Heart right ventricle (tissue), 16 donors: ENCODE measurements at regions not wholly inside any gene's neighbourhood (a gene's known extent, or its start where the extent isn't known, plus 50 kb on each side); places are given as distances from the start of the nearest gene placed in this dataset.

Experiments used
- ATAC-seq, 8 donors: fragments of 200-7000 bp; cut with Tn5 transposase; one replicate each; pipeline ENCODE4 v1.9.1; 2020; ENCODE audit warnings: mild to moderate bottlenecking in 8 of 8, moderate library complexity in 8 of 8, moderate number of reproducible peaks in 1 of 8
- DNase-seq, 2 donors: peaks; one replicate each; pipeline ENCODE4 v3.0.0-alpha.2; 2020
- H3K27ac ChIP-seq, 10 donors: fragments of 200-600 bp; sonication (generic) in 2 of 10; one replicate each; pipeline versions ENCODE4 v1.5.0 to v1.8.0; 2020 to 2022; ENCODE audit warnings: mild to moderate bottlenecking in 3 of 10
- H3K27me3 ChIP-seq, 7 donors: fragments of 200-600 bp; one replicate each; pipeline ENCODE4 v1.8.0; 2021 to 2022; ENCODE audit warnings: mild to moderate bottlenecking in 2 of 7
- H3K36me3 ChIP-seq, 9 donors: fragments of 200-600 bp; sonication (generic) in 1 of 9; one replicate each; pipeline versions ENCODE4 v1.5.0 to v1.8.0; 2020 to 2022; ENCODE audit warnings: mild to moderate bottlenecking in 2 of 9
- H3K4me1 ChIP-seq, 9 donors: fragments of 200-600 bp; sonication (generic) in 1 of 9; one replicate each; pipeline versions ENCODE4 v1.5.0 to v1.8.0; 2020 to 2022; ENCODE audit warnings: mild to moderate bottlenecking in 4 of 9
- H3K4me3 ChIP-seq, 10 donors: fragments of 200-600 bp; sonication (generic) in 2 of 10; one replicate each; pipeline versions ENCODE4 v1.5.0 to v1.8.0; 2020 to 2022; ENCODE audit warnings: mild to moderate bottlenecking in 7 of 10, moderate library complexity in 2 of 10
- H3K9me3 ChIP-seq, 11 donors: fragments of 200-600 bp in 10 of 11; sonication (generic) in 2 of 11; one replicate each; pipeline versions ENCODE4 v1.5.0 to v1.8.0; 2013 to 2022; ENCODE audit warnings: mild to moderate bottlenecking in 2 of 11, control low read depth in 1 of 11, moderate library complexity in 1 of 11
- WGBS, 2 donors: extraction: QIAGEN DNeasy Blood & Tissue Kit; methylation state at CpG; one replicate each; pipeline ENCODE4 v1.1.7; 2013; ENCODE audit warnings: inconsistent platforms in 1 of 2; 5-methylcytosine and 5-hydroxymethylcytosine counted together
- intact Hi-C, 10 donors: fragments of 100-400 bp; cut with DNase I; formaldehyde crosslinking; loops; one replicate each; pipeline versions ENCODE4 v1.11.1 to v1.14.2; 2022
- TF ChIP-seq, protein P1 (sequence below), 9 donors: fragments of 200-600 bp; sonication (generic) in 2 of 9; IDR thresholded peaks; one replicate each; pipeline versions ENCODE4 v1.5.0 to v1.8.0; 2021 to 2022; ENCODE audit warnings: antibody characterized with exemption in 9 of 9, mild to moderate bottlenecking in 5 of 9, moderate library complexity in 1 of 9
- donor health status: Arrhythmogenic right ventricular cardiomyopathy.
- donor health status: ischemic (EF 13 %, LVEDD 7.1; RV severe dilation, severe dysfunction).
- donor health status: healthy with polysubstance abuse.
- donor health status: DM: no; HTN: yes; CAD: no.
- donor health status: DM: no; HTN: no; CAD: no.
- donor health status: ischemic (EF 25% LVEDD 6.9; RV normal size, moderate dysfunction).
- donor health status: ischemic (EF 25% LVEDD 5.7; RV mildly dilated, moderate dysfunction).
- donor health status: healthy.
- donor health status: DM: yes; HTN: yes; CAD: no.
- donor health status: Ischemic cardiomyopathy.
- donor health status: ischemic (EF 35%, LVEDD 5.7; RV mildly dilated, moderate dysfunction).
- donor health status: nonischemic (EF 11% LVEDD 7.7; RV severe dilation, severe dysfunction).
- donor health status: DM: yes; HTN: yes; CAD: no.
- donor health status: PGD.
- donor health status: ischemic (EF 29% LVEDD 5.4; RV normal size, mild dysfunction).
- donor health status: nonischemic (EF 23%, LVEDD 6.1; RV moderate dilation, normal function).

DNA sequence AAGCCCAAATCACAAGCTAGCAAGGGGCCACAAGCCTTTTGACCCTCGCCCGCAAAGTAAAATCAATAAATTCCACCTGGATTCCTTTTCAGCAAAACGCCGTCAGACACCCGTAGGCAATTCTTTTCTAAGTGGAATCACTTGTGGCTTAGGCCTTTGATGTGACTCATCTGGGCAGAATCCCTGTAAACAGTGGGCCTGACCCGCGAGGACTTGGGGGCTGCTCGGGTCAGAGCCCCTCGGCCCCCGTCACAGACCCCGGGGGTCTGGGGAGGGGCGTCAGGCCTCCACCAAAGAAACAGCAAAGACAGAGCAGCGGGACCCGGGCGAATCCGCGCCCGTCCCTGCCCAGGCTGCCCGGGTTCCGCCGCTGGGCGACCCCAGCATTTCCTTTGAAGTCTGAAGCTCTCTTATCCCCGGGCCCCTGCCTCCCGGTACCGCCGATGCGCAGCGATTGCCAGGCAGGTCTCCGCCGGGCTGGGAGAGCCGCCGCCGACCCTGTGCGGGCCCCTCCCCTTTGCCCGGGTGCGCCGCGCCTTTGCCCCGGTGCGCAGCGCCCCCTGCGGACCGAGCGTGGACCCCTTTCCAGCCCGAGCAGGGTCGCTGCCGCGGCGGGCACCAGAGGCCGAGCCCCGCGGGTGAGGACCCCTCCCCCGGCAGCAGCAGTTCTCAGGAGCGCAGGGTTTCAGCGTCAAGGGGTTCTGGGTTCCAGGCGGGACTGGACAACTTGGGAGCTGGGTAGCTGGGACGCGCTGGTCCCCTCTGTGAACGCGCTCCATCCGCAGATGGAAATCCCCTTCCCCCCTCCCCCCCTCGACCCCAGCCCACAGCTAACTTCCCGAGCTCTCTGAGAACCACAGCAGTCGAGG is 178.3 kb downstream of the UACA start:
- Histone ChIP-seq H3K27ac (no peak overlapping the region), H3K4me1 (peaks cover 0 to 11% (median 0%) of the 10 kb centered on the region in 9 donors), H3K4me3 (peak overlapping the region in 6 of 10 donors; percentile 13 to 36 (median 26)), H3K36me3 (no peaks in the 10 kb centered on the region), H3K9me3 (peaks cover 0 to 3% (median 0%) of the 10 kb centered on the region in 11 donors), H3K27me3 (peaks cover 0 to 27% (median 20%) of the 10 kb centered on the region in 7 donors)
- WGBS, 2 donors = 18 to 19% methylated on average over 63 of the region's 64 CpGs
- ATAC-seq (peak in 2 of 8 donors; percentile 48 to 58), DNase-seq (no peak)
- TF ChIP-seq, protein P1, sequence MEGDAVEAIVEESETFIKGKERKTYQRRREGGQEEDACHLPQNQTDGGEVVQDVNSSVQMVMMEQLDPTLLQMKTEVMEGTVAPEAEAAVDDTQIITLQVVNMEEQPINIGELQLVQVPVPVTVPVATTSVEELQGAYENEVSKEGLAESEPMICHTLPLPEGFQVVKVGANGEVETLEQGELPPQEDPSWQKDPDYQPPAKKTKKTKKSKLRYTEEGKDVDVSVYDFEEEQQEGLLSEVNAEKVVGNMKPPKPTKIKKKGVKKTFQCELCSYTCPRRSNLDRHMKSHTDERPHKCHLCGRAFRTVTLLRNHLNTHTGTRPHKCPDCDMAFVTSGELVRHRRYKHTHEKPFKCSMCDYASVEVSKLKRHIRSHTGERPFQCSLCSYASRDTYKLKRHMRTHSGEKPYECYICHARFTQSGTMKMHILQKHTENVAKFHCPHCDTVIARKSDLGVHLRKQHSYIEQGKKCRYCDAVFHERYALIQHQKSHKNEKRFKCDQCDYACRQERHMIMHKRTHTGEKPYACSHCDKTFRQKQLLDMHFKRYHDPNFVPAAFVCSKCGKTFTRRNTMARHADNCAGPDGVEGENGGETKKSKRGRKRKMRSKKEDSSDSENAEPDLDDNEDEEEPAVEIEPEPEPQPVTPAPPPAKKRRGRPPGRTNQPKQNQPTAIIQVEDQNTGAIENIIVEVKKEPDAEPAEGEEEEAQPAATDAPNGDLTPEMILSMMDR (IDR thresholded peaks at IDR 0.05) = peak in 7 of 9 donors; percentile 30 to 55 (median 44)
- intact Hi-C loops = no loop called here

DNA sequence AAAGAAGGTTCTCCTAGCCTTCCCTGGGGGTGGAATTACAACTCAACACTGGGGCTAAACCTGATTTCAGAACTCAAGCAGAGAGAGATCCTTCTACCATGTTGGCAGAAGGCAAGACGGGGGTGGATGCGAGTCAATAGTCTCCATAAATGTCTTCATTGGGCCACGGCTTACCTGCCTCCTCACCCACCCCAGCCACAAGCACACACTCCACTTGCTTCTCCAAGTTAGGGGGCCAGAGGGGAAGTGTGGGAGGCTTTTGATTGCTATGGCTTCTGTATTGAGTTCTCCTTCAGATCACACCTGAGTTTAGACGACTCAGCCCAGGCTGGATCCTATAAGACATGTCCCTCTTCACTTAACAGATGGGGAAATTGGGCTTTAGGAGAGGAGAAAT is 178.9 kb downstream of the UACA start:
- ATAC-seq (no peak), DNase-seq (no peak)
- Histone ChIP-seq H3K9me3 (peaks cover 0 to 3% (median 0%) of the 10 kb centered on the region in 11 donors), H3K27me3 (peaks cover 0 to 29% (median 20%) of the 10 kb centered on the region in 7 donors), H3K36me3 (no peaks in the 10 kb centered on the region), H3K27ac (no peak overlapping the region), H3K4me3 (no peak overlapping the region), H3K4me1 (peaks cover 0 to 11% (median 0%) of the 10 kb centered on the region in 9 donors)
- TF ChIP-seq, protein P1 (IDR thresholded peaks at IDR 0.05) = no peak
- 95 to 98% methylated on average over 4 of the region's 4 CpGs for WGBS, 2 donors
- intact Hi-C loops = no loop called here

DNA sequence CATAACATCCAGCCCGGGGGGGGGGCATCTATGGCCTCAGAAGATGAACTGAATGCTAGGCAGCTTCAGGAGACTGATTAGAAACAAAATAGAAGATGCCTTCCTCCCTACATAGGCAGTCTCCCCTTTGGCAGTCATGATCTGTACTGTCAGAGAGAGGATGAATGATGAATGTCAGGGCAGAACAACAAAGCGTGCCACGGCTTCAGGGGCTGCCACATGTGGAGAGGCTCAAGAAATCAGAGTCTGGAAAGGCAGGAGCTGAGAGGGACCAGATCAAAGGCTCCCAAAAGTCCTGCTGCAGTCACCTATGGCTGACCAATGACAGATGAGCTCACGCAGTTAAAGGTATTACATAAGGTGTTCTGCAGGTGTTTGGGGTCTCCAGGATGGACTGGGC is 180.4 kb downstream of the UACA start:
- H3K27ac ChIP-seq = no peak overlapping the region
- intact Hi-C loops = no loop called here

DNA sequence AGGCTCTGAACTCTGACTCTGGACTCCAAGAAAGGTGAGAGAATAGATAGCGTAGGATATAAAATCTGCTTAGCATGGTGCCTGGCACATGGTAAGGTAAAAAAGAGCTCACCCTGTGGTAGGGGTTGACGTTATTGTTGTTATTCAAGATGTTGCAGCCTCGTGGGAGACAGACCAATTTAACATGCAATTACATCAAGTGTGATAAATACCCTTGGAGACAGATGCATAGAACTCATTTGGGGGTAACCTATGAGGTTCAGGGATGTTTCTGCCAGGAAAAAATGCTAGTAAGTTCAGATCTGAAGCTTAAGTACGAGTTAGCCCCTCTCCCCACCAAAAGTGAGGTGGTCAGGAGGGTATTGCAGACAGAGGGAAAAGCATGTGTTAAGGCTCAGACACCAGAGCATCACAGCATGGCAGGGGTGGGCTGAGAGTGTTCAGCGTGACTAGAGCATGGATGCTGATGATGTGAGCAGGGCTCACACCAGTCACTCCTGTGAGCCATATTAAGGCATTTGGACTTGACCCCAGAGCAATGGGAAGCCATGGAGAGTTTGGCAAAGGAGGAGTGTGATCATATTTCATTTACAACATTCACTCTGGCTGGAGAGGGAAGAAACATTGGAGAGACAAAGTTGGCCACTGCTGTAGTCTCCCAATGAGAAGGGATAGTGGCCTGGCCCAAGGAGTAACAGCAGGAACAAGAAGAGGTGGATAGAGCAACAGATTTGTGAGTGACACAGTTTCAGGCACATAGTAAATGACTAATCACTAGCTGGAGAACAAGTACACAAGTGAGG is 181.0 kb downstream of the UACA start:
- no peaks in the 10 kb centered on the region for H3K36me3 ChIP-seq
- intact Hi-C loops = no loop called here
- DNase-seq (no peak), ATAC-seq (peak in 7 of 8 donors; percentile 27 to 67 (median 58))
- no peaks in the 10 kb centered on the region for H3K9me3 ChIP-seq
- TF ChIP-seq, protein P1 (IDR thresholded peaks at IDR 0.05) = no peak
- 67 to 68% methylated on average over 5 of the region's 5 CpGs for WGBS, 2 donors
- H3K27me3 ChIP-seq = peaks cover 0 to 26% (median 20%) of the 10 kb centered on the region in 7 donors
- H3K4me3 ChIP-seq = no peak overlapping the region
- no peak overlapping the region for H3K27ac ChIP-seq
- peaks cover 0 to 6% (median 0%) of the 10 kb centered on the region in 9 donors for H3K4me1 ChIP-seq

More for the DNA sequence above, 180.4 kb downstream of the UACA start:
- no peak for DNase-seq
- peaks cover 0 to 26% (median 20%) of the 10 kb centered on the region in 7 donors for H3K27me3 ChIP-seq
- H3K4me1 ChIP-seq = peaks cover 0 to 6% (median 0%) of the 10 kb centered on the region in 9 donors
- TF ChIP-seq, protein P1 (IDR thresholded peaks at IDR 0.05) = no peak
- H3K4me3 ChIP-seq = no peak overlapping the region
- no peaks in the 10 kb centered on the region for H3K36me3 ChIP-seq
- ATAC-seq = no peak
- no peaks in the 10 kb centered on the region for H3K9me3 ChIP-seq
- 69 to 74% methylated on average over 4 of the region's 4 CpGs for WGBS, 2 donors
